IMR-90 (cell line): ENCODE measurements at regions not wholly inside any gene's neighbourhood (a gene's known extent, or its start where the extent isn't known, plus 50 kb on each side); places are given as distances from the start of the nearest gene placed in this dataset.

Experiments
- CTCF ChIP-seq: conservative IDR thresholded peaks from 2 replicates; pipeline ENCODE4 v1.5.1; 2012; ENCODE audit warnings: mild to moderate bottlenecking, low read depth, low read length, improper control_type of control experiment
- MAZ ChIP-seq: IDR thresholded peaks from 2 replicates; pipeline ENCODE4 v1.6.1; 2012; ENCODE audit warnings: low read depth, mild to moderate bottlenecking, low read length, improper control_type of control experiment, moderate library complexity, borderline replicate concordance
- MXI1 ChIP-seq: IDR thresholded peaks from 2 replicates; pipeline ENCODE4 v1.6.1; 2012; ENCODE audit warnings: low read depth, mild to moderate bottlenecking, low read length, moderate library complexity, borderline replicate concordance
- POLR2A ChIP-seq: IDR thresholded peaks from 2 replicates; pipeline ENCODE4 v1.6.1; 2012; ENCODE audit warnings: mild to moderate bottlenecking, low read depth, low read length
- USF2 ChIP-seq: fragments of 150-350 bp; IDR thresholded peaks from 2 replicates; pipeline ENCODE4 v1.6.1; 2017; ENCODE audit warnings: mild to moderate bottlenecking, antibody characterized with exemption, low read length, low read depth

- TF ChIP-seq MAZ (no peak), USF2 (no peak), CTCF (no peak), POLR2A (no peak), MXI1 (no peak)
Measured at GRCh38 chr1:201745023-201745422, 83.9 kb upstream of the IPO9 start.
